HL-60 (cell line): ENCODE measurements at regions not wholly inside any gene's neighbourhood (a gene's known extent, or its start where the extent isn't known, plus 50 kb on each side); places are given as distances from the start of the nearest gene placed in this dataset.

Experiments used
- DNase-seq, 2 experiments: peaks; one replicate each; pipeline ENCODE4 v3.0.0-alpha.2; 2010 to 2020; ENCODE audit warnings: low read depth in 1 of 2, low spot score in 1 of 2
- H3K27ac ChIP-seq: fragments of 250-450 bp; sonication (Bioruptor Pico); replicated peaks from 2 replicates; pipeline ENCODE4 v1.5.1; 2020; ENCODE audit warnings: mild to moderate bottlenecking, moderate library complexity
- H3K27me3 ChIP-seq: fragments of 250-450 bp; sonication (Bioruptor Pico); 2 replicates; pipeline ENCODE4 v1.5.1; 2021; ENCODE audit warnings: mild to moderate bottlenecking, moderate library complexity; ENCODE audit not compliant: insufficient read depth, poor library complexity, severe bottlenecking
- H3K4me3 ChIP-seq: replicated peaks from 2 replicates; pipeline ENCODE4 v1.5.1; 2011; ENCODE audit warnings: mild to moderate bottlenecking, control low read depth, low read length; ENCODE audit not compliant: insufficient read depth
- GABPA ChIP-seq: IDR thresholded peaks from 2 replicates; pipeline ENCODE4 v1.6.1; 2012; ENCODE audit warnings: low read depth
- POLR2AphosphoS5 ChIP-seq: IDR thresholded peaks from 2 replicates; pipeline ENCODE4 v1.6.1; 2012; ENCODE audit warnings: low read depth
- SPI1 ChIP-seq: IDR thresholded peaks from 2 replicates; pipeline ENCODE4 v1.6.1; 2012; ENCODE audit warnings: low read depth, mild to moderate bottlenecking, borderline replicate concordance
- TF ChIP-seq, protein P1 (sequence below): IDR thresholded peaks from 2 replicates; pipeline ENCODE4 v1.6.1; 2012; ENCODE audit warnings: low read depth; ENCODE audit not compliant: insufficient replicate concordance
- TF ChIP-seq, protein P2 (sequence below): IDR thresholded peaks from one replicate; pipeline ENCODE4 v1.5.1; 2011; ENCODE audit warnings: low read length, control low read depth, inconsistent platforms; ENCODE audit not compliant: insufficient read depth

DNA sequence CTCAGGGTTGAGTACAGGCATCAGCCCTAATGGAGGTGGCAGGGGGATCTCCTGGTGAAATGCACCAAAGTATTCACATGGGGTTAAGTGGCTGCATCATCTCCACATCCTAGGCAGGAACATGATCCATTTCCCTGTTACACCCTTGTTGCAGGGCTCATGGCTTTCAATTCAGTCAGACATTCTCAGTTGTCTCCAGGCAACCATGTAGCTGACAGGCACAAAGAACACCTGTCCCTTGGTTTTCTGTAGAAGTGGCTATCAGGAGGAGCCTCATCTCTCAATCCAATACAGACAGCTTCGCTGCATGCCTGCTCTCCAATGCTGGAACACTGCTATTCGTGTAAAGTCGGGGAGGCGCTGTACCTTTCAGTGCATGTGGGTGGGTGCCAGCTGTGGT is 299.0 kb upstream of the FOXG1 start:
- DNase-seq = no peak
- TF ChIP-seq, protein P1, sequence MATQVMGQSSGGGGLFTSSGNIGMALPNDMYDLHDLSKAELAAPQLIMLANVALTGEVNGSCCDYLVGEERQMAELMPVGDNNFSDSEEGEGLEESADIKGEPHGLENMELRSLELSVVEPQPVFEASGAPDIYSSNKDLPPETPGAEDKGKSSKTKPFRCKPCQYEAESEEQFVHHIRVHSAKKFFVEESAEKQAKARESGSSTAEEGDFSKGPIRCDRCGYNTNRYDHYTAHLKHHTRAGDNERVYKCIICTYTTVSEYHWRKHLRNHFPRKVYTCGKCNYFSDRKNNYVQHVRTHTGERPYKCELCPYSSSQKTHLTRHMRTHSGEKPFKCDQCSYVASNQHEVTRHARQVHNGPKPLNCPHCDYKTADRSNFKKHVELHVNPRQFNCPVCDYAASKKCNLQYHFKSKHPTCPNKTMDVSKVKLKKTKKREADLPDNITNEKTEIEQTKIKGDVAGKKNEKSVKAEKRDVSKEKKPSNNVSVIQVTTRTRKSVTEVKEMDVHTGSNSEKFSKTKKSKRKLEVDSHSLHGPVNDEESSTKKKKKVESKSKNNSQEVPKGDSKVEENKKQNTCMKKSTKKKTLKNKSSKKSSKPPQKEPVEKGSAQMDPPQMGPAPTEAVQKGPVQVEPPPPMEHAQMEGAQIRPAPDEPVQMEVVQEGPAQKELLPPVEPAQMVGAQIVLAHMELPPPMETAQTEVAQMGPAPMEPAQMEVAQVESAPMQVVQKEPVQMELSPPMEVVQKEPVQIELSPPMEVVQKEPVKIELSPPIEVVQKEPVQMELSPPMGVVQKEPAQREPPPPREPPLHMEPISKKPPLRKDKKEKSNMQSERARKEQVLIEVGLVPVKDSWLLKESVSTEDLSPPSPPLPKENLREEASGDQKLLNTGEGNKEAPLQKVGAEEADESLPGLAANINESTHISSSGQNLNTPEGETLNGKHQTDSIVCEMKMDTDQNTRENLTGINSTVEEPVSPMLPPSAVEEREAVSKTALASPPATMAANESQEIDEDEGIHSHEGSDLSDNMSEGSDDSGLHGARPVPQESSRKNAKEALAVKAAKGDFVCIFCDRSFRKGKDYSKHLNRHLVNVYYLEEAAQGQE = no peak
- no peak for TF ChIP-seq GABPA
- TF ChIP-seq POLR2AphosphoS5 = no peak
- TF ChIP-seq, protein P2, sequence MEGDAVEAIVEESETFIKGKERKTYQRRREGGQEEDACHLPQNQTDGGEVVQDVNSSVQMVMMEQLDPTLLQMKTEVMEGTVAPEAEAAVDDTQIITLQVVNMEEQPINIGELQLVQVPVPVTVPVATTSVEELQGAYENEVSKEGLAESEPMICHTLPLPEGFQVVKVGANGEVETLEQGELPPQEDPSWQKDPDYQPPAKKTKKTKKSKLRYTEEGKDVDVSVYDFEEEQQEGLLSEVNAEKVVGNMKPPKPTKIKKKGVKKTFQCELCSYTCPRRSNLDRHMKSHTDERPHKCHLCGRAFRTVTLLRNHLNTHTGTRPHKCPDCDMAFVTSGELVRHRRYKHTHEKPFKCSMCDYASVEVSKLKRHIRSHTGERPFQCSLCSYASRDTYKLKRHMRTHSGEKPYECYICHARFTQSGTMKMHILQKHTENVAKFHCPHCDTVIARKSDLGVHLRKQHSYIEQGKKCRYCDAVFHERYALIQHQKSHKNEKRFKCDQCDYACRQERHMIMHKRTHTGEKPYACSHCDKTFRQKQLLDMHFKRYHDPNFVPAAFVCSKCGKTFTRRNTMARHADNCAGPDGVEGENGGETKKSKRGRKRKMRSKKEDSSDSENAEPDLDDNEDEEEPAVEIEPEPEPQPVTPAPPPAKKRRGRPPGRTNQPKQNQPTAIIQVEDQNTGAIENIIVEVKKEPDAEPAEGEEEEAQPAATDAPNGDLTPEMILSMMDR = no peak
- no peak for TF ChIP-seq SPI1
- Histone ChIP-seq H3K27ac (no peak overlapping the region), H3K4me3 (no peak overlapping the region), H3K27me3 (no peaks in the 10 kb centered on the region)

DNA sequence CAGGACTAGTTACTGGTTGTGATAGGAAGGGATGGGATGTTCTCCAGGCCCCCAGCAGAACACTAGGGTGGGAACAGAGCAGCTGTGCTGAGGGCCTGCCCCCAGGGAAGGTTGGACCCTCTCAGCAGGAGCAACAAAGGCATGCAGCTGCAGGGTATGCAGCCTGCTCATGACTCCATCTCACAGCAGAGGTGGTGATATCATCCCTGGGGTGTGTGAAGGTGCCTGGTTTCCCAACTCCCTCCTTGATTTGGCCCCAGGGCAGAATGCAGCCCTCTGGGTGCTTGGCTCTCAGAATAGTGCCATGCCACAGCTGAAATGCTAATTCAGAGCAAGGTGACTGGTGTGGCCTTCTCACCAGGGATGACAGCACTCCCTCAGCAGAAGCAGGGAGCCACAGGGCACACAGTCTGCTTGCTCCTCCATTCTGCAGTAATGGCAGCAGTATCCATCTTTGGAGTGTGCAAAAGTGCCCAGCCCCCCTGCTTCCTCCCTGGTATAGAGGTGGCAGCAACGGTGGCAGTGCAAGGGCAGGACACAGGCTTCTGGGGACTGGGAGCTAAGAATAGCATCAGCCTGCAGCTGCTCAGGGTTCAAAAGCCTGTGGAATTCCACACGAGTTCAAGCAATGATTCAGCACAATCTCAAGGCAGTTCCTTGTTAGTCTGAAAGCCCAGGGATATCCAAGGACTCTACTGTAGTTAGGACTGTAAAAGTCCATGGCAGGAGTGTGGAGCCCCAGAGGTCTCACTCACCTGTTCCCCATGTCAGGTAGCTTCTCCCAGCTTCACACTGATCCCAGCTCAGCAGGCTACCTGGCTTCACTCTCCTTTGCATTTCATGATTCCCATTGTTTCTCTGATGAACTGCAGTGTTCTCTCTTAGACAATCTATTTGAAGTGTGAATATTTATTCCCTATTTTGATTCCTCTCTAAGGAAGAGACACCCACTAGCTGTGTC is 298.1 kb upstream of the FOXG1 start:
- Histone ChIP-seq H3K4me3 (no peak overlapping the region), H3K27ac (no peak overlapping the region), H3K27me3 (no peaks in the 10 kb centered on the region)
- no peak for DNase-seq
- no peak for TF ChIP-seq GABPA
- TF ChIP-seq, protein P2 = no peak
- no peak for TF ChIP-seq POLR2AphosphoS5
- TF ChIP-seq SPI1 = no peak
- TF ChIP-seq, protein P1 = no peak

DNA sequence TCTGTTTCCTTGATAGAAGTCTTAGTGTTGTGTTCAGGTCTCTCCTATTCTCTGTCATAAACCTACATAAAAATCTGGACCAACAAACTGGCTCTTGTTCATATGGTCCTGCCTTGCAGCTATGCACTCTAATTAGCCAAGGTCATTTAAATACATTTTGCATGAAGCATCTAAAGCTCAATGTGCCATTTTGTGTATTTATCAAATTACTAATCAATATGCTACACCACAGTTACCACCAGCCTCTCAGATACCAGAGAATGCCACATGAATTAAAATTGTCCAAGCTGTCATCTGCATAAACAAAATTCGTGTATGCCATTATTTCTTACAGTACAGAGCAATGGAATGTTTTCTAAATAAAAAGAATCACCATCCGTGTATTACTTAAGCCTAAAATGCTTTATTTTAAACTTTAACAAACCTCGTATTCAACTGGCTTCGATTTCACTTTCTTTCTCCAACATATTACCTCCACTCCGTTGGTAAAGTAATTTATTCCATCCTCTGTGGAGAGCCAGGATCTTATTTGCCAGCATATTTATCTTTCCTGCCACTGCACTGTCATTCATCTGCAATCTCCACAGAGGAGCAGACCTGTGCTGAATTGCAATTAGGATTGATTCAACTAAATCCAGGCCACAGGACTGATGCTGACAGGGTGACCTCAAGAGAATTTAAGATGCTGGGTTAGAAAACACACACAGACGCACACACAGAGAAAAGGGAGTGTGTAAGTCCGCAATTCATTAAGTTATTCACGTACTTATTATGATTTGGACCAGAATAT is 284.1 kb upstream of the FOXG1 start:
- no peak overlapping the region for H3K4me3 ChIP-seq
- TF ChIP-seq, protein P1 = no peak
- no peak overlapping the region for H3K27ac ChIP-seq
- no peaks in the 10 kb centered on the region for H3K27me3 ChIP-seq
- DNase-seq = no peak
